Endothelial cell of hepatic sinusoid (primary cell): ENCODE measurements at regions not wholly inside any gene's neighbourhood (a gene's known extent, or its start where the extent isn't known, plus 50 kb on each side); places are given as distances from the start of the nearest gene placed in this dataset.

Source experiments
- in situ Hi-C: cut with HindIII; loops from 2 replicates; pipeline ENCODE4 v1.10.0; 2017; ENCODE audit warnings: low sequenced_read_pairs

GRCh38 chr1:101316256-101316655 lies 79.4 kb downstream of the S1PR1 start:
- in situ Hi-C loops = no loop called here

- in situ Hi-C loops = no loop called here
Observed at GRCh38 chr1:101316799-101317198, 80.0 kb downstream of the S1PR1 start.

GRCh38 chr1:101317590-101317989 lies 80.8 kb downstream of the S1PR1 start:
- in situ Hi-C loops = no loop called here

- in situ Hi-C loops = no loop called here
Observed at GRCh38 chr1:101323535-101323934, 86.7 kb downstream of the S1PR1 start.

GRCh38 chr1:101325144-101325543 lies 88.3 kb downstream of the S1PR1 start:
- in situ Hi-C loops = no loop called here

GRCh38 chr1:101330427-101331130 lies 93.8 kb downstream of the S1PR1 start:
- in situ Hi-C loops = no loop called here

- in situ Hi-C loops = no loop called here
Observed at GRCh38 chr1:101331794-101332193, 95.0 kb downstream of the S1PR1 start.

GRCh38 chr1:101332633-101333032 lies 95.8 kb downstream of the S1PR1 start:
- in situ Hi-C loops = no loop called here

GRCh38 chr1:101333186-101333585 lies 96.4 kb downstream of the S1PR1 start:
- in situ Hi-C loops = no loop called here

GRCh38 chr1:101337968-101338367 lies 101.1 kb downstream of the S1PR1 start:
- in situ Hi-C loops = no loop called here

GRCh38 chr1:101338714-101339430 lies 102.1 kb downstream of the S1PR1 start:
- in situ Hi-C loops = no loop called here

GRCh38 chr1:101344745-101345144 lies 107.9 kb downstream of the S1PR1 start:
- in situ Hi-C loops = no loop called here

- in situ Hi-C loops = no loop called here
Observed at GRCh38 chr1:101346419-101346818, 109.6 kb downstream of the S1PR1 start.

GRCh38 chr1:101356013-101356412 lies 119.2 kb downstream of the S1PR1 start:
- in situ Hi-C loops = no loop called here

- in situ Hi-C loops = no loop called here
Observed at GRCh38 chr1:101356604-101357443, 120.0 kb downstream of the S1PR1 start.

- in situ Hi-C loops = no loop called here
Observed at GRCh38 chr1:101357444-101357986, 120.7 kb downstream of the S1PR1 start.

- in situ Hi-C loops = no loop called here
Observed at GRCh38 chr1:101360506-101360905, 123.7 kb downstream of the S1PR1 start.

- in situ Hi-C loops = no loop called here
Observed at GRCh38 chr1:101363891-101364318, 127.1 kb downstream of the S1PR1 start.

GRCh38 chr1:101364370-101365120 lies 127.7 kb downstream of the S1PR1 start:
- in situ Hi-C loops = loop anchor here (5.0 kb wide), 2 partner anchors 62 to 93 kb away; no protein-coding TSS in a partner anchor

GRCh38 chr1:101365186-101365585 lies 128.4 kb downstream of the S1PR1 start:
- in situ Hi-C loops = loop anchor here (5.0 kb wide), 2 partner anchors 63 to 92 kb away; no protein-coding TSS in a partner anchor
